ENCODE measurements at regions not wholly inside any gene's neighbourhood (a gene's known extent, or its start where the extent isn't known, plus 50 kb on each side); places are given as distances from the start of the nearest gene placed in this dataset.

DNA sequence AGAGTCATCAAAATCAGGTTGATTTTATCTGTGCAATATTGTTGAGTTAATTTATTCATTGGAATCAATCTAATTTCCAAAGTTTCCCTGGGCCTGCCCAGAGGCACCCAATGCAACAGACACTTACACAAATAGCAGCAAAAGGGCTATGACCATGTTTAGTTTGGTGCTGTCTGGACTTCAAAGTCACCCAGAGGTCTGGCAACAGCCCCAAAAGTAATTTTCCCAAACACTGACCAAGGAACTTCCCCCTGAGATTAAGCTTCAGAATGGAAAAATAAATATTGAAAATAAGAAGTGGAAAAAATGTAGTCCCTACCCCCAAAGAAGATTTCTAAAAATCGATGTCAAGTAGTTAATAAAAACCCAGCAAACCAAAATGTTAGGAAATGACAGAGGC, 70.9 kb upstream of the RNF152 start:
- no peak for ATAC-seq
- Histone ChIP-seq H3K27ac (no peak overlapping the region), H3K4me1 (no peaks in the 10 kb centered on the region), H3K4me2 (no peak overlapping the region), H3K9me3 (no peaks in the 10 kb centered on the region), H3K4me3 (no peak overlapping the region)
- FAIRE-seq: no peak
- no peak for DNase-seq (ENCODE audit: low read depth in 1 of 2, low spot score in 1 of 2)
- TF ChIP-seq POLR2AphosphoS2 (conservative IDR thresholded peaks at IDR 0.05; ENCODE audit: low read length): no peak
- TF ChIP-seq SMC3 (IDR thresholded peaks at IDR 0.05): no peak
- no peak for TF ChIP-seq MAFK (IDR thresholded peaks at IDR 0.05; ENCODE audit: partially characterized antibody)
- no peak for TF ChIP-seq EHMT2 (IDR thresholded peaks at IDR 0.05; ENCODE audit: low read depth)
- TF ChIP-seq CBX8 (IDR thresholded peaks at IDR 0.05): no peak
- no peak for TF ChIP-seq TP53 (CRISPR knock-in tag; IDR thresholded peaks at IDR 0.05)
- no peak for TF ChIP-seq ZSCAN20 (CRISPR knock-in tag; IDR thresholded peaks at IDR 0.05)
- ChIA-PET CTCF (no interaction called here), POLR2A (no interaction called here)
- 5% methylated on average over 1 of the region's 1 CpG for WGBS (ENCODE audit: missing lambda C conversion rate)

GRCh38 chr18:61957801-61958516, 65.2 kb upstream of the RNF152 start:
- Histone ChIP-seq H3K4me2 (no peak overlapping the region), H3K4me3 (no peak overlapping the region), H3K9me3 (no peaks in the 10 kb centered on the region), H3K4me1 (no peaks in the 10 kb centered on the region), H3K27ac (no peak overlapping the region)
- WGBS (ENCODE audit: missing lambda C conversion rate): 29% methylated on average over 12 of the region's 13 CpGs
- FAIRE-seq: no peak
- no peak for TF ChIP-seq CHD2 (IDR thresholded peaks at IDR 0.05; ENCODE audit: low read length, partially characterized antibody)
- ChIA-PET CTCF (no interaction called here), POLR2A (no interaction called here)
- no peak for DNase-seq (ENCODE audit: low read depth in 1 of 2, low spot score in 1 of 2)
- peak in 1 of 2 experiments; percentile 52; a peak in 2 of 6 replicates for ATAC-seq

DNA sequence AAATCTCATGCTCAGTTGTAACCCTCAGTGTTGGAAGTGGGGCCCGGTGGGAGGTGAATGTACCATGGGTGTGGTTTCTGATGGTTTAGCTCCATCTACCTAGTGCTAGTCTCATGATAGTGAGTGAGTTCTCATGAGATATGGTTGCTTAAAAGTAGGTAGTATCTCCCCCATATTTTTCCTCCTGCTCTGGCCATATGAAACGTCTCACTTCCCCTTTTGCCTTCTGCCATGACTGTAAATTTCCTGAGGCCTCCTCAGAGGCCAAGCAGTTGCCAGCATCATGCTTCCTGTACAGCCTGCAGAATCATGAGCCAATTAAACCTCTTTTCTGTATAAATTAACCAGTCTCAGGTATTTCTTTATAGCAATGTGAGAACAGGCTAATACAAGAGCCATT, 62.8 kb upstream of the RNF152 start:
- no peak for DNase-seq (ENCODE audit: low read depth in 1 of 2, low spot score in 1 of 2)
- TF ChIP-seq EHF (CRISPR knock-in tag; IDR thresholded peaks at IDR 0.05) (no peak), CEBPB (IDR thresholded peaks at IDR 0.05) (no peak), RCOR1 (IDR thresholded peaks at IDR 0.05; ENCODE audit: low read depth, low read length) (no peak), RNF2 (IDR thresholded peaks at IDR 0.05; ENCODE audit: borderline replicate concordance, low read depth) (no peak), CBX2 (IDR thresholded peaks at IDR 0.05; ENCODE audit: borderline replicate concordance, low read depth) (no peak)
- TF ChIP-seq, protein P1, sequence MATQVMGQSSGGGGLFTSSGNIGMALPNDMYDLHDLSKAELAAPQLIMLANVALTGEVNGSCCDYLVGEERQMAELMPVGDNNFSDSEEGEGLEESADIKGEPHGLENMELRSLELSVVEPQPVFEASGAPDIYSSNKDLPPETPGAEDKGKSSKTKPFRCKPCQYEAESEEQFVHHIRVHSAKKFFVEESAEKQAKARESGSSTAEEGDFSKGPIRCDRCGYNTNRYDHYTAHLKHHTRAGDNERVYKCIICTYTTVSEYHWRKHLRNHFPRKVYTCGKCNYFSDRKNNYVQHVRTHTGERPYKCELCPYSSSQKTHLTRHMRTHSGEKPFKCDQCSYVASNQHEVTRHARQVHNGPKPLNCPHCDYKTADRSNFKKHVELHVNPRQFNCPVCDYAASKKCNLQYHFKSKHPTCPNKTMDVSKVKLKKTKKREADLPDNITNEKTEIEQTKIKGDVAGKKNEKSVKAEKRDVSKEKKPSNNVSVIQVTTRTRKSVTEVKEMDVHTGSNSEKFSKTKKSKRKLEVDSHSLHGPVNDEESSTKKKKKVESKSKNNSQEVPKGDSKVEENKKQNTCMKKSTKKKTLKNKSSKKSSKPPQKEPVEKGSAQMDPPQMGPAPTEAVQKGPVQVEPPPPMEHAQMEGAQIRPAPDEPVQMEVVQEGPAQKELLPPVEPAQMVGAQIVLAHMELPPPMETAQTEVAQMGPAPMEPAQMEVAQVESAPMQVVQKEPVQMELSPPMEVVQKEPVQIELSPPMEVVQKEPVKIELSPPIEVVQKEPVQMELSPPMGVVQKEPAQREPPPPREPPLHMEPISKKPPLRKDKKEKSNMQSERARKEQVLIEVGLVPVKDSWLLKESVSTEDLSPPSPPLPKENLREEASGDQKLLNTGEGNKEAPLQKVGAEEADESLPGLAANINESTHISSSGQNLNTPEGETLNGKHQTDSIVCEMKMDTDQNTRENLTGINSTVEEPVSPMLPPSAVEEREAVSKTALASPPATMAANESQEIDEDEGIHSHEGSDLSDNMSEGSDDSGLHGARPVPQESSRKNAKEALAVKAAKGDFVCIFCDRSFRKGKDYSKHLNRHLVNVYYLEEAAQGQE (IDR thresholded peaks at IDR 0.05): no peak
- Histone ChIP-seq H3K4me1 (no peaks in the 10 kb centered on the region), H3K9me3 (no peaks in the 10 kb centered on the region), H3K4me3 (no peak overlapping the region), H3K4me2 (no peak overlapping the region), H3K27ac (no peak overlapping the region)
- no peak for FAIRE-seq
- ChIA-PET POLR2A (no interaction called here), CTCF (no interaction called here)
- ATAC-seq: no peak
- WGBS (ENCODE audit: missing lambda C conversion rate): 50% methylated on average over 2 of the region's 2 CpGs

GRCh38 chr18:61954096-61954746, 61.4 kb upstream of the RNF152 start:
- ATAC-seq (no peak), DNase-seq (ENCODE audit: low read depth in 1 of 2, low spot score in 1 of 2) (no peak)

More at GRCh38 chr18:61954096-61954746, 61.4 kb upstream of the RNF152 start:
- no peaks in the 10 kb centered on the region for H3K9me3 ChIP-seq
- CTCF ChIA-PET: no interaction called here
- POLR2A ChIA-PET: no interaction called here
- H3K4me3 ChIP-seq: no peak overlapping the region
- FAIRE-seq: no peak
- H3K27ac ChIP-seq: no peak overlapping the region
- 49% methylated on average over 5 of the region's 5 CpGs for WGBS (ENCODE audit: missing lambda C conversion rate)
- TF ChIP-seq POLR2AphosphoS2 (conservative IDR thresholded peaks at IDR 0.05; ENCODE audit: low read length) (no peak), NFE2L2 (conservative IDR thresholded peaks at IDR 0.05; ENCODE audit: low read length) (no peak), BHLHE40 (IDR thresholded peaks at IDR 0.05; ENCODE audit: low read depth, low read length) (no peak), JUN (IDR thresholded peaks at IDR 0.05) (no peak), HOXB5 (CRISPR knock-in tag; IDR thresholded peaks at IDR 0.05) (no peak), NPAS2 (CRISPR knock-in tag; IDR thresholded peaks at IDR 0.05; ENCODE audit: borderline replicate concordance) (no peak)
- TF ChIP-seq, protein P2, sequence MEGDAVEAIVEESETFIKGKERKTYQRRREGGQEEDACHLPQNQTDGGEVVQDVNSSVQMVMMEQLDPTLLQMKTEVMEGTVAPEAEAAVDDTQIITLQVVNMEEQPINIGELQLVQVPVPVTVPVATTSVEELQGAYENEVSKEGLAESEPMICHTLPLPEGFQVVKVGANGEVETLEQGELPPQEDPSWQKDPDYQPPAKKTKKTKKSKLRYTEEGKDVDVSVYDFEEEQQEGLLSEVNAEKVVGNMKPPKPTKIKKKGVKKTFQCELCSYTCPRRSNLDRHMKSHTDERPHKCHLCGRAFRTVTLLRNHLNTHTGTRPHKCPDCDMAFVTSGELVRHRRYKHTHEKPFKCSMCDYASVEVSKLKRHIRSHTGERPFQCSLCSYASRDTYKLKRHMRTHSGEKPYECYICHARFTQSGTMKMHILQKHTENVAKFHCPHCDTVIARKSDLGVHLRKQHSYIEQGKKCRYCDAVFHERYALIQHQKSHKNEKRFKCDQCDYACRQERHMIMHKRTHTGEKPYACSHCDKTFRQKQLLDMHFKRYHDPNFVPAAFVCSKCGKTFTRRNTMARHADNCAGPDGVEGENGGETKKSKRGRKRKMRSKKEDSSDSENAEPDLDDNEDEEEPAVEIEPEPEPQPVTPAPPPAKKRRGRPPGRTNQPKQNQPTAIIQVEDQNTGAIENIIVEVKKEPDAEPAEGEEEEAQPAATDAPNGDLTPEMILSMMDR (IDR thresholded peaks at IDR 0.05): no peak
- H3K4me1 ChIP-seq: no peaks in the 10 kb centered on the region
- H3K4me2 ChIP-seq: no peak overlapping the region
